ENCODE measurements at regions not wholly inside any gene's neighbourhood (a gene's known extent, or its start where the extent isn't known, plus 50 kb on each side); places are given as distances from the start of the nearest gene placed in this dataset.

GRCh38 chr1:67616394-67616985 lies 68.5 kb upstream of the GADD45A start:
- H3K4me3 ChIP-seq, result no peak overlapping the region
- TF ChIP-seq CTCF (IDR thresholded peaks at IDR 0.05), result no peak
- H3K9me3 ChIP-seq, result no peaks in the 10 kb centered on the region
- ATAC-seq (ENCODE audit: insufficient number of reproducible peaks, low FRiP score, low read depth) (no peak), DNase-seq (ENCODE audit: low spot score) (no peak)
- no peaks in the 10 kb centered on the region for H3K36me3 ChIP-seq
- H3K4me1 ChIP-seq (ENCODE audit: control insufficient read depth in 1 of 2, low read depth in 2 of 2), result peaks cover 11 to 68% of the 10 kb centered on the region in 2 donors
- H3K27ac ChIP-seq, result peak overlapping the region; percentile 45 to 47
- H3K27me3 ChIP-seq (replicated peaks; ENCODE audit: insufficient read depth), result no peaks in the 10 kb centered on the region

DNA sequence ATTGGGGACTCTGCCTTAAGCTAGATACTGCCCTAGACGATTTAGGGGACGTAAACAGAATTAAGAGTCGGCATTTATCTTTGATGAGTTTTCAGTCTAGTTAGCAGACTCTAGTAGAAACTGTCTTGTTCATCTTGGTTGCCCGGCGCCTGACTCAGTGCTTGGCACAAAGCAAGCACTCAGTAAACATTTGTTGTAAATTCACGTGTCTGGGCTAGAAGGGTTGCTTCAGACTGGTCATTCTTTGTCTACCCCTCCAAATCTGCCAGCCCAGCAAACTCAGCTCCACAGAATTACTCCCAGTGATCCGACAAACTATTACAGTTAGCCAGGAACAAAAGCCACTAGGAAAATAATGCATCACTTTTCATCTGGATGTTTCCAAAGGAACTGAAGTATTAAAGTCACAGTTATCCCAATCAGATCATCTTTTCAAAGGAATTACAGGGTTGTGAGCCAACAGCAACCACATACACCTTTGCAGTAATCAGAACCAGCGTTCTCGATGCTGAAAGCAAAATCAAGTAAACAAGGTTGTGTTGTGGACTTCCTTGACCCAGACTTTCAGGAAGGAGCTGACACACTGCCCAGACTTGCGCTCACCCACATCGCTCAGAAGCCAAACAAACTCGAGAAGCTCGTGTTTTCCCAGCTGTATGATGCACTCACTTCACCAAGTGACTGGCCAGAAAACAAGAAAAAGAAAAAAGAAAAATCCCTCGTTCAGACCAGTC lies 66.5 kb upstream of the GADD45A start:
- DNase-seq (ENCODE audit: low spot score) (peak; percentile 46), ATAC-seq (ENCODE audit: insufficient number of reproducible peaks, low FRiP score, low read depth) (peak; percentile 94)
- peaks cover 5 to 57% of the 10 kb centered on the region in 2 donors for H3K4me1 ChIP-seq (ENCODE audit: control insufficient read depth in 1 of 2, low read depth in 2 of 2)
- no peaks in the 10 kb centered on the region for H3K27me3 ChIP-seq (replicated peaks; ENCODE audit: insufficient read depth)
- H3K27ac ChIP-seq, result peak overlapping the region; percentile 62 to 85
- TF ChIP-seq CTCF (IDR thresholded peaks at IDR 0.05), result no peak
- H3K4me3 ChIP-seq, result peak overlapping the region; percentile 56
- no peaks in the 10 kb centered on the region for H3K9me3 ChIP-seq
- H3K36me3 ChIP-seq, result no peaks in the 10 kb centered on the region

DNA sequence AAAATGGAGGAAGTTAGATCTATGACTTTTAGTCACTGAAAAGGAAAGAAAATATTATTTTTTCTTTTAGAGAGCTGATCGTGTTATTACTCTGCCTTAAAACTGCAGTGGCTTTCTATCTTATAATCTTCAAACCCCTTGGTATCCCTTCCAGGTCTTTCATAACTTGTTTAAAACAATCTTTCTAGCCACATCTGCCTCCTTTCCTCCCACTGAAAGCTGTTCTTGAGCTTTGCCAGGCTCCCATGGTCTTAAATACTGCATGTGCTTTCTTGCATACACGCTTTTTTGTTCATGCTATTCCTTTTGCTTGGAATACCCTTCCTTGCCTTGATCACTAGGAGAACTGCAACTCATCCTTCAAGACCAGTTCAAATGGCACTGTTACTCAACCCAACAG lies 65.9 kb upstream of the GADD45A start:
- peaks cover 5 to 51% of the 10 kb centered on the region in 2 donors for H3K4me1 ChIP-seq (ENCODE audit: control insufficient read depth in 1 of 2, low read depth in 2 of 2)
- ATAC-seq (ENCODE audit: insufficient number of reproducible peaks, low FRiP score, low read depth), result no peak
- no peaks in the 10 kb centered on the region for H3K9me3 ChIP-seq
- H3K27ac ChIP-seq, result peak overlapping the region; percentile 62 to 85
- DNase-seq (ENCODE audit: low spot score), result no peak
- TF ChIP-seq CTCF (IDR thresholded peaks at IDR 0.05), result no peak
- H3K27me3 ChIP-seq (replicated peaks; ENCODE audit: insufficient read depth), result no peaks in the 10 kb centered on the region
- H3K4me3 ChIP-seq, result peak overlapping the region; percentile 56
- no peaks in the 10 kb centered on the region for H3K36me3 ChIP-seq

DNA sequence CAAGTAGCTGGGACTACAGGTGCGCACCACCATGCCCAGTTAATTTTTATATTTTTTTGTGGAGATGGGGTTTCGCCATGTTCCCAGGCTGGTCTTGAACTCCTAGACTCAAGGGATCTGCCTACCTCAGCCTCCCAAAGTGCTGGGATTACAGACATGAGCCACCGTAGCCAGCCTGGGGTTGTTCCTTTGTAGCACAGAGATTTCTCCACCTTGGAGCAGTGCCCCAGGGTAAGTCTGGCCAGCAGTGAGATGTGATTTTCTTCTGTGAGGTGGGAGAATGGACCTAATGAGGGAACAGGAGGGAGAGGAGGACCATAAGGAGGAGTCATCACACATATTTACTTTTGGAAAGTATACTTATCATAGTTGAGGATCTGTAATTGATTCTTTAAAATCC lies 61.1 kb upstream of the GADD45A start:
- Histone ChIP-seq H3K27ac (no peak overlapping the region), H3K36me3 (no peaks in the 10 kb centered on the region), H3K27me3 (replicated peaks; ENCODE audit: insufficient read depth) (no peaks in the 10 kb centered on the region), H3K4me3 (no peak overlapping the region), H3K9me3 (no peaks in the 10 kb centered on the region), H3K4me1 (ENCODE audit: control insufficient read depth in 1 of 2, low read depth in 2 of 2) (peaks cover 5 to 17% of the 10 kb centered on the region in 2 donors)
- no peak for DNase-seq (ENCODE audit: low spot score)
- no peak for ATAC-seq (ENCODE audit: insufficient number of reproducible peaks, low FRiP score, low read depth)
- TF ChIP-seq CTCF (IDR thresholded peaks at IDR 0.05), result no peak

GRCh38 chr1:67624680-67625079 lies 60.3 kb upstream of the GADD45A start:
- Histone ChIP-seq H3K9me3 (no peaks in the 10 kb centered on the region), H3K4me1 (ENCODE audit: control insufficient read depth in 1 of 2, low read depth in 2 of 2) (peaks cover 0 to 17% of the 10 kb centered on the region in 2 donors), H3K27ac (no peak overlapping the region), H3K36me3 (no peaks in the 10 kb centered on the region), H3K4me3 (no peak overlapping the region), H3K27me3 (replicated peaks; ENCODE audit: insufficient read depth) (no peaks in the 10 kb centered on the region)
- no peak for TF ChIP-seq CTCF (IDR thresholded peaks at IDR 0.05)
- DNase-seq (ENCODE audit: low spot score) (no peak), ATAC-seq (ENCODE audit: insufficient number of reproducible peaks, low FRiP score, low read depth) (no peak)
